Smooth muscle cell (in vitro differentiated cells): ENCODE measurements at regions not wholly inside any gene's neighbourhood (a gene's known extent, or its start where the extent isn't known, plus 50 kb on each side); places are given as distances from the start of the nearest gene placed in this dataset.
"Not testable (repeated sequence)": the region's sequence is repeated elsewhere in the genome, so short reads cannot be mapped to it uniquely, and the experiment has no call there.

Source experiments
- DNase-seq: peaks from one replicate; lab custom pipeline; 2025; ENCODE audit not compliant: unreplicated experiment; lab: John Stamatoyannopoulos, UW
- H2AFZ ChIP-seq: fragments of 200-600 bp; sonication (generic); 2 replicates; pipeline ENCODE4 v1.6.0; 2016; ENCODE audit warnings: antibody characterized with exemption, low read depth, mild to moderate bottlenecking
- H3F3A ChIP-seq: fragments of 200-600 bp; sonication (generic); 2 replicates; pipeline ENCODE4 v1.6.0; 2017; ENCODE audit warnings: antibody characterized with exemption, low read depth
- H3K27ac ChIP-seq: fragments of 200-600 bp; sonication (generic); 2 replicates; pipeline ENCODE4 v1.5.1; 2016; ENCODE audit warnings: low read depth, mild to moderate bottlenecking
- H3K27me3 ChIP-seq: fragments of 200-600 bp; sonication (generic); 2 replicates; pipeline ENCODE4 v1.6.1; 2016; ENCODE audit warnings: low read depth, mild to moderate bottlenecking
- H3K36me3 ChIP-seq: fragments of 200-600 bp; sonication (generic); 2 replicates; pipeline ENCODE4 v1.5.1; 2016; ENCODE audit warnings: low read depth
- H3K4me1 ChIP-seq: fragments of 200-600 bp; sonication (generic); 2 replicates; pipeline ENCODE4 v1.5.1; 2016; ENCODE audit warnings: low read depth
- H3K4me2 ChIP-seq: fragments of 200-600 bp; sonication (generic); 2 replicates; pipeline ENCODE4 v1.6.0; 2016; ENCODE audit warnings: mild to moderate bottlenecking
- H3K4me3 ChIP-seq: fragments of 200-600 bp; sonication (generic); 2 replicates; pipeline ENCODE4 v1.5.1; 2016; ENCODE audit warnings: mild to moderate bottlenecking
- H3K79me2 ChIP-seq: fragments of 200-600 bp; sonication (generic); 2 replicates; pipeline ENCODE4 v1.6.0; 2016; ENCODE audit warnings: low read depth, mild to moderate bottlenecking
- H3K9ac ChIP-seq: fragments of 200-600 bp; sonication (generic); 2 replicates; pipeline ENCODE4 v1.6.0; 2016; ENCODE audit warnings: low read depth
- H3K9me3 ChIP-seq: fragments of 200-600 bp; sonication (generic); replicated peaks from 2 replicates; pipeline ENCODE4 v1.5.1; 2016; ENCODE audit warnings: low read depth
- H4K20me1 ChIP-seq: fragments of 200-600 bp; sonication (generic); 2 replicates; pipeline ENCODE4 v1.6.0; 2016; ENCODE audit warnings: low read depth
- CTCF ChIP-seq: fragments of 200-600 bp; sonication (generic); IDR thresholded peaks from 2 replicates; pipeline ENCODE4 v1.5.1; 2017; ENCODE audit warnings: borderline replicate concordance, mild to moderate bottlenecking, antibody characterized with exemption; ENCODE audit not compliant: insufficient read depth, poor library complexity, severe bottlenecking
- WGBS: methylation state at CpG from one replicate; pipeline ENCODE4 v1.1.7; 2016; ENCODE audit warnings: low lambda C conversion rate; 5-methylcytosine and 5-hydroxymethylcytosine counted together

- H3F3A ChIP-seq: no peaks in the 10 kb centered on the region
- H3K27me3 ChIP-seq: no peaks in the 10 kb centered on the region
- H2AFZ ChIP-seq: no peak overlapping the region
- H3K36me3 ChIP-seq: no peaks in the 10 kb centered on the region
- H4K20me1 ChIP-seq: no peaks in the 10 kb centered on the region
- no peak overlapping the region for H3K4me3 ChIP-seq
- H3K27ac ChIP-seq: peak overlapping the region; percentile 63
- no peak for DNase-seq
- no peak for TF ChIP-seq CTCF
- no peaks in the 10 kb centered on the region for H3K79me2 ChIP-seq
- peak overlapping the region; percentile 23 for H3K4me2 ChIP-seq
- no peak overlapping the region for H3K9ac ChIP-seq
- H3K4me1 ChIP-seq: no peaks in the 10 kb centered on the region
- 28% methylated on average over 4 of the region's 4 CpGs for WGBS
- no peaks in the 10 kb centered on the region for H3K9me3 ChIP-seq
Observed at GRCh38 chr12:18837025-18837424, 99.1 kb downstream of the CAPZA3 start.

GRCh38 chr12:18837505-18837904 lies 99.6 kb downstream of the CAPZA3 start:
- no peaks in the 10 kb centered on the region for H4K20me1 ChIP-seq
- TF ChIP-seq CTCF: no peak
- H3K4me1 ChIP-seq: no peaks in the 10 kb centered on the region
- H3K36me3 ChIP-seq: no peaks in the 10 kb centered on the region
- 84% methylated on average over 2 of the region's 2 CpGs for WGBS
- peak overlapping the region; percentile 23 for H3K4me2 ChIP-seq
- no peak overlapping the region for H2AFZ ChIP-seq
- H3K9ac ChIP-seq: no peak overlapping the region
- H3F3A ChIP-seq: no peaks in the 10 kb centered on the region
- H3K27ac ChIP-seq: peak overlapping the region; percentile 63
- H3K4me3 ChIP-seq: no peak overlapping the region
- H3K79me2 ChIP-seq: no peaks in the 10 kb centered on the region
- no peak for DNase-seq
- H3K27me3 ChIP-seq: no peaks in the 10 kb centered on the region
- H3K9me3 ChIP-seq: no peaks in the 10 kb centered on the region

- not testable (repeated sequence) for H3K79me2 ChIP-seq, H3K27me3 ChIP-seq, H3K4me1 ChIP-seq, H3K9ac ChIP-seq, H3K27ac ChIP-seq, H3K4me2 ChIP-seq, DNase-seq, H3F3A ChIP-seq, H3K36me3 ChIP-seq, H2AFZ ChIP-seq, H4K20me1 ChIP-seq, H3K4me3 ChIP-seq, H3K9me3 ChIP-seq
- 91% methylated on average over 4 of the region's 4 CpGs for WGBS
Observed at GRCh38 chr12:18840997-18841396, 103.1 kb downstream of the CAPZA3 start.

GRCh38 chr12:18849080-18849479 lies 111.2 kb downstream of the CAPZA3 start:
- peak overlapping the region; percentile 27 for H3K9ac ChIP-seq
- H3K4me1 ChIP-seq: no peaks in the 10 kb centered on the region
- H3K36me3 ChIP-seq: no peaks in the 10 kb centered on the region
- no peak overlapping the region for H3K4me3 ChIP-seq
- H3K9me3 ChIP-seq: no peaks in the 10 kb centered on the region
- H3F3A ChIP-seq: no peaks in the 10 kb centered on the region
- H3K79me2 ChIP-seq: no peaks in the 10 kb centered on the region
- no peaks in the 10 kb centered on the region for H4K20me1 ChIP-seq
- no peaks in the 10 kb centered on the region for H3K27me3 ChIP-seq
- peak overlapping the region; percentile 30 for H2AFZ ChIP-seq
- DNase-seq: no peak
- H3K4me2 ChIP-seq: peak overlapping the region; percentile 57
- no peak for TF ChIP-seq CTCF
- peak overlapping the region; percentile 62 for H3K27ac ChIP-seq
- 36% methylated on average over 4 of the region's 4 CpGs for WGBS
